NCI-H524 (cell line): ENCODE measurements at regions not wholly inside any gene's neighbourhood (a gene's known extent, or its start where the extent isn't known, plus 50 kb on each side); places are given as distances from the start of the nearest gene placed in this dataset.

Source experiments
- DNase-seq, 2 experiments: peaks; one replicate each; lab custom pipeline; 2025; lab: John Stamatoyannopoulos, UW

DNA sequence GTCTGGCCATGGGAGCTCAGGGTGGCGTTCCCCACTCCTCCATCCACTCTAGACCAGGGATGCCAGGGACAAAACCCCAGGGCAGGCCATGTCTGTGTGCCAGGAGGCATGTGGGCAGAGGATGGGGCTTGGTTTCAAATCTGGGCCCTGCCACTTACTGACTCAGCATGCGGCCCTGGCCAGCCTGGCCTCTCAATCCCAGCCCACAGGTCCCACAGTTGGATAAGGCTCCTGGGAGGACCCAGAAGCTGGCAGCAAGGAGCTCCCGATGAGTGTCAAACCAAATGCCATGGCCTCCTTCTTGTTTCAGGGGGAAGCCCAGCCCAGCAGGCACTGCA is 1290.4 kb downstream of the BRD1 start:
- no peak for DNase-seq

GRCh38 chr22:48536541-48537342 is 1290.9 kb downstream of the BRD1 start:
- peak; percentile 73 to 85 for DNase-seq

- DNase-seq = peak in 1 of 2 experiments; percentile 21
These were observed 1291.7 kb downstream of the BRD1 start for GRCh38 chr22:48535868-48536540.

DNA sequence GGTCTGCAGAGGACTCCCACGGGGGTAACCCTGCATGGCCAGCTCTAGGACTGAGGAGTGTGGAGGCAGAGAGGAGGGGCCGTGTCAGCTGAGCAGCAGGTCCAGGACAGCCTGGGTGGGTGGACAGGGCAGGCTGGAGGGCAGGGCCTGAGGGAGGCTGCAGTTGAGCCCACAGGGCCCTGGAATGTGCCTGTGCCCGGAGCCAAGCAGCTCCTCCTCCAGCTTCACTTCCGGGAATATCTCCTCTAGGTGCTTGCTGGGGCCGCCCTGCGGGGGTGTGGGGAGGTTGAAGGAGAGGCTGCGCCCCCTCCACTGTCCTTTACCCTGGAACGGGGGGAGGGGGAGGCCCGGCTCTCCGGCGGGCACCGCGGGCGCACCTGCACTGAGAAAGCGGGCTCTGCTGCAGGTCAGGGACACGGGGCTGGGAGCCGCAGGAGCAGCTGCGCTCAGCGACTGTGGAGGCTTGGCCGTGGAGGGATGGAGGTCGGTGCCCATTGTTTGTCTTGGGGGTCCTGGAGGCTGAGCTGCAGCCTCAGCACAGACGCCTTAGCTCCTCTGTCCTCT is 1293.2 kb downstream of the BRD1 start:
- no peak for DNase-seq

- no peak for DNase-seq
These were observed 1294.7 kb downstream of the BRD1 start for GRCh38 chr22:48532986-48533385.

- peak in 1 of 2 experiments; percentile 27 for DNase-seq
These were observed 1295.8 kb downstream of the BRD1 start for GRCh38 chr22:48531761-48532435.

GRCh38 chr22:48531108-48531507 is 1296.6 kb downstream of the BRD1 start:
- DNase-seq = no peak

DNA sequence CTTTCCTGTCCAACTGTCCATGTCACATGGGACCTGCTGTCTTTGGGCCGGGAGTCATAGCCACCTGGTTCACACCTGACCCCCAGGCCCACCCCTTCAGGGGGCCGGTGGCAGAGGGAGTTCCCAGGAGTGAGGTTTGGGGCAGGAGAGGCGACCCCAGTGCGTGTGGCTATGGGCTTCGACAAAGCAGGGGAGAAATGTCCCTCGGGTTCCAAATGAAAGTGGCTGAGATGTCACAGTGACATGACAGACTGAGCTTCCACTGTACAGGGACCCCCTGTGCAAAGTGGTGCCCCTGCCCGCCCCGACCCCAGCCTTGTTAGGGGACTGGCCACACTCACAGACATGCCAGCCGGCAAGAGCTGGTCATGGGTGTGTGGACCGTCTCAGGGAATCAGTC is 1297.0 kb downstream of the BRD1 start:
- no peak for DNase-seq

DNA sequence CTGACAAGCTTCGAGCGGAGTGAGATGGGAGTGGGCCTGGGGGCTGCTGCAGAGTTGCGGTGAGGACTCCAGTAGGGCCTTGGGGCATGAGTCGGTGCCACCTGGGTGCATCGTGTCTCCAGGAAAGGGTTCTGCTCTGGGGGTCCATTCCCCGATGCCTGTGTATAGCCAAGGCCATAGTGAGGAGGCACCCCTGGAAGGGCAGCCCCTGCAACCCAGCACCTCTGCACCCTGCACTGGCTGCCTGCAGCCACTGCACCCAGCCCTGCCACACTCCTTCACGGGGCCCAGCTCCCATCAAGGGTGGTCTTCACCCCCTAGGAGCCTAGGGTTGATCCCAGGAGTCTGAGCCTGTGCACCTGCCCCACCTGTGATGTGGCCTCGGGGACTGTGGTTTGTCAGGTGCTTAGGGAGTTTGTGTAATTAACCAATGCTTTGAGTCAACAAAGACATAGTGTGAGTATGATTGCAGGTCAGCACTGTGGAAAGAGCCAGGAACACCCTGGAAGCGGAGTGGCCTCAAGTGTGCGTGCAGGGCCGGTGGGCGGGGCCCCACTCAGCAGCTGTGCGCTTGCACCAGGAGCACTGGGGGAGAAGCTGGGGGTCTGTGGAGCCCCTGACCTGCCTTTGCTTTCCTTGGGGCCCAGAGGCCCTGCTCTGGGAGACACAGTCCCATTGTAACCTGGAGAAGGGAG is 1299.3 kb downstream of the BRD1 start:
- no peak for DNase-seq

DNA sequence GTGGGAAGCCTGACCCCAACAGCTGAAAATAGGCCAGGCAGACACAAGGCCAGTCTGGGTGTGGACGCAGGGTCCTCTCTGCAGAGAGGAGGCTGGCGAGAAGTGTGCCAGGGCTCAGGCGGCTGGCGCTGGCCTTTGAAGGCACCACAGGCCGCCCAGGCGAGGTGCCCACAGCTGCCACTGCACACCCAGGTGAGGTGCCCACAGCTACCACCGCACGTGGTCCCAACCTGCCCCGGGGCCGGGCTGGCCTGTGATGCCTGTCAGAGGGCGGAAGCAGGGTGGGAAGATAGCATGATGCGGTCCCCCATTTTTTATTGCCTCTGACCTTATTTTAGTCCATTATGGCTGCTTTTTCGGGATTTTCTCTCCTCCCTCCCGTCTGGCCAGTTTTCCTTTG is 1303.9 kb downstream of the BRD1 start:
- DNase-seq = no peak

DNA sequence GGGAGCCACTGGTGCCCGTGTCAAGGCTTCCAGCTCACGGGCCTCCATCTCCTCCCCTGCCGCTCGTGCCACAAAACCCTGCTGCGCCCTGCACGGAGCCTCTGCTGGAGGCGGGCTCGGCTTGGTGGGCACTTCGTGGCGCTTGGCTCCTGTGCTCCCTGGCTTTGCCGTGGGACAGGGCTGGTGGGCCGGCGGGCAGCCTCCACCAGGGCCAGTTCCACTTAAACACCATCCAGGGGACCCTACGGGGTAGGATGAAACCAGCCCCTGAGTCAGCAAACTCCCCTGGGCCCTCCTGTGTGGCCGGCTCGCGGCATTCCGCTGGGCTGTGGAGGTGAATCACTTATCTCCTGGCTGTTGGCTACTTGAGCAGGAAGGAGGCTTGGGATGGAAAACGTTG is 1304.6 kb downstream of the BRD1 start:
- DNase-seq = no peak

GRCh38 chr22:48522271-48522670 is 1305.4 kb downstream of the BRD1 start:
- no peak for DNase-seq

DNA sequence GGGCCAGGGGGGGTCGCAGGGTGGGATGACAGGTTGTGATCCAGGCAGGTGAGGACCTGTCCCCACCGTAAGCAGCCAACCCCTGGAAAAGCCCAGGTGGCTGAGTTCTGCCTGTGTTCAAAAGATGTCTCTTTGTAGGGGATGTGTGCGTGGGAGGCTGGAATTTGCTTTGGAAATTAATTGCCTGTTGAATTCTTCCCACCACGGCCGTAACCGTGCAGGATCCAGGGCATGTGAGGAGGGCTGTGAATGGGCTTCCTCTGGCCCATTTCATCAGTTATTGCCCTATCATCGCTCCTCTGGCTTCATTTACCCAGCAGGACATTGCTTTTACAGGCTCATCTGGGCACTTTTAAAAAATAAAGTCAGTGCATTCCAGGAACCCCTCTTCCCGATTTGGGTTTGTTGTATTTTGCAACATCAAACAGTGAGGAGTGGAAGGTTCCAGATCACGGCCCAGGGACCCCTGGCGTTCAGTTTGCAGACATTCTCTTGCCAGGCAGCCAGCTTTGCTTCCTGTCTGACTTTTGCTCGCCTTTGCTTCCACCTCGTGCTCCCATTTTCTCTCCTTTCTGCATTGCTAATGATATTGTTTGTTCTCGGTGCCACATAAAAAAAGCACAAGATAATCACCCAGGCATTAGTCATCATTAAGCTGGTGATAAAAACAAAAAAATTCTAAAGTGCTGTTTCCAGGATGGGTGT is 1306.6 kb downstream of the BRD1 start:
- no peak for DNase-seq

DNA sequence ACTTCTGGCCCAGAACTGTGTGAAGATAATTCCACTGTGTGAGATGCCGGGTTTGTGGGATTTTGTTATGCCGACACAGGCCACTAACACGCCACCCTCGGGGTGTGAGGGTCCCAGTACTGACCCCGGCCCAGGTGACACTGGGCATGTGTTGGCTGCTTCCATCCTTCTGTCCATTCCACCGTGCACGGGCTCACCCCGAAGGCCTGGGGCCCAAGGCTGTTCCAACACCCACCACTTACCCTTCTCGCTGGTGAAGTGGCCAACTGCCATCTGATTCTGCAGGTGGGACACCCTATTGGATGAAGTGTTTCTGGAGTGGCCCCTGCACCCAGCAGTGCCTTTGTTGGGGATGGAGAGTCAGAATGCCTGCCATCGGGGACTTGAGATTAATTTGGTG is 1307.5 kb downstream of the BRD1 start:
- DNase-seq = no peak

DNA sequence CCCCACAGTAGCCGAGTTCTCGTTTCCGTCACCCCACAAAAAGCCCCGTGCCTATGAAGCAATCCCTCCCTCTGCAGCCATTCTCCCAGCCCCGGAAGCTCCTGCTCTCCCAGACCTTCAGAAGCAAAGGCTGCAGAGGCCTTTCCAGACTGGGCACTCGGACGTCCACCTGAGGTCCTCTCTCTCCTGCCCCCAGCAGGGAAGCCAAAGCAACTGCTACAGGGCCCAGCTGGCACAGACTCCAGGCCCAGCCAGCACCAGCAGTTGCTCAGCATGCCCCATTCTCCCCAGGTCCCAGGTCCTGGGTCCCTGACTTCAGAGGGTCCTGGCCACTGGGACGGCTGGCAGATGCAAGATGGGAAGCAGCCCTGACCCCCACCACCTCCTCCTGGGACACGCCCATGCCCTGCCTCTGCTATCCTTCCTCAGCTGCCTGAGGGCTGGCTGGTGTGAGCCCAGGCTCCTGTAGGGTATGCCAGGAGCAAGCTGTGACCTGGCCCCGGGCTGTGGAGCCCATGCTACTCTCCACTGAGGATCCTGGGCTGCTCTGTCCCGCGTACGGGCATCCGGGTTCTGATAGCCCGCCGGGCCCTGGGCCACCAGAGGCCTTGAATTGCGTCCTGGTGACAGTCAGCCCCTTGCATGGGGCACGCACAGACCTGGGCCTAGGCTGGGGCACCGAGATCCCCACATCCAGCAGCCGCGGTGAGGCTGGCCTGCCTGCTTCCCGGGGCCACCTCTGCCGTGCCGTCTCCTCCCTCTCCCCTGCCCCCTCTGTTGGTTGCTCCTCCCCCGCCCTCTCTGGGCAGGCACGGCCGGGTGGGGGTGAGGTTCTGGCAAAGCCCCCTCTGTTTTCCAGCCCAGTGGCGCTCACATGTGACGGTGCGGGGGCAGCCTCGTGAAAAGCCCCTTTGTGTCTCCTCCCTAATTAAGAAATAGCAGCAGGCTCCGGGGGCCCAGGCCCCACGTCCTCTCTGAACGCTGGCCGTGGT is 1310.3 kb downstream of the BRD1 start:
- peak in 1 of 2 experiments; percentile 13 for DNase-seq

- DNase-seq = no peak
These were observed 1311.1 kb downstream of the BRD1 start for GRCh38 chr22:48516571-48516970.

GRCh38 chr22:48515571-48516200 is 1312.0 kb downstream of the BRD1 start:
- DNase-seq = no peak

DNA sequence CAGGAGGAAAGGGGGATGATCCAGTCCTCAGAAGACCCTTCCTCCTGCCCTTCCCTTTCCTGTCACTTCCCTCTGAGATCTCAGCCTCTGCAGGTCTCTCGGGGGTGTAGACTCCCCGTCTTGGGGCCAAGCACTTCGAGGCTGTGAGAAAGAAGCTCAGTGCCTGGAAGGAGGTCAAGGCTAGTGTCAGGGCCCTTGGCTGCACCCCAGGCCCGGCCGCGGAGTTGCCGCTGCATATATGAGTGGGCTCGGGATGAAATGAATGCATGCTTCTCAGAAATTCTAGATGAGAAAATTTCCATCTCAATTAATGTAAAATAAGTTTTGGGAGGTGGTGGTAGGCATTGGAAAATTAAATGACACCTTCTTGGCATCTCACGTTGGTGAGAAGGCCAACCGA is 1313.7 kb downstream of the BRD1 start:
- no peak for DNase-seq

DNA sequence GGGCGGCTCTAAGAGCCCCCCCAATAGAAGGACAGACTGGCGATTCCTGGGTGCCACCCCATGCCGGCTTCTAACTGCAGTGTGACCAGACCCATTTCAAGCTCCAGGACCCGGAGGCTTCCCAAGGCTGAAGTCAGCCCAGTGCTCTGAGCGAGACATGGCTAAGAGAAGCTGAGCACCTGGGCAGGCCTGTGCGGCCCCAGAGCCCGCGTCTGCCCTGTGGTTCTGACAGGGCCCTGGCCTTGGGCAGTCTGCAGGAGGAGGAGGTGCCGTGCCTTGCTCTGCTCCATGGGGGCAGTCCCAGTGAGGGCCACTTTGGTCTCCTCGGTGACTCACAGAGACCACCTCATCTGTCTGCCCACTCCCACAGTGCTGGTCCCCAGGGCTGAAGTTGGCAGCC is 1314.2 kb downstream of the BRD1 start:
- DNase-seq = no peak
